Stimulated activated CD4-positive, alpha-beta T cell treated with anti-CD3 and anti-CD28 coated beads, Interleukin-12 subunit alpha, Interleukin-12 subunit beta, amount 100 ng/mL, for 48 hours (primary cell): ENCODE measurements at regions not wholly inside any gene's neighbourhood (a gene's known extent, or its start where the extent isn't known, plus 50 kb on each side); places are given as distances from the start of the nearest gene placed in this dataset.

Source experiments
- DNase-seq, 3 donors: peaks; one replicate each; pipeline ENCODE4 v3.0.0-alpha.2; 2020; ENCODE audit warnings: low read depth in 2 of 3, low spot score in 1 of 3

- DNase-seq: no peak
Observed at GRCh38 chr15:35166730-35167359, 81.8 kb upstream of the NANOGP8 start.

DNA sequence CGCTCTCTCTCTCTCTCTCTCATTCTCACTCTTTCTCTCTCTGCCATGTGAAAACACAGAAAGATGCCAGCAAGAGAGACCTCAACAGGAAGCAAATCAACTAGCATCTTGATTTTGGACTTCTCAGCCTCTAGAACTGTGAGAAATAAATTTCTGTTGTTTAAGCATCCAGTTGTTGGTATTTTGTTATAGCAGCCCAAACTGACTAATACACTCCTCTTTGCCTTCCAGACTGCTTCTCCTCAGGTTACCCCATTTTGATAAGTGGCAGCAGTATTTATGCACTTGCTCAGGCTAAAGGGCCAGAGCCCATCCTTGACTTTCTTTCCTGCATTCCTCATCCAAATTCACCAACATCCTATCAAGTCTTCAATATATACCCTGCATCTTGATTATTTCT lies 76.6 kb upstream of the NANOGP8 start:
- DNase-seq: no peak

DNA sequence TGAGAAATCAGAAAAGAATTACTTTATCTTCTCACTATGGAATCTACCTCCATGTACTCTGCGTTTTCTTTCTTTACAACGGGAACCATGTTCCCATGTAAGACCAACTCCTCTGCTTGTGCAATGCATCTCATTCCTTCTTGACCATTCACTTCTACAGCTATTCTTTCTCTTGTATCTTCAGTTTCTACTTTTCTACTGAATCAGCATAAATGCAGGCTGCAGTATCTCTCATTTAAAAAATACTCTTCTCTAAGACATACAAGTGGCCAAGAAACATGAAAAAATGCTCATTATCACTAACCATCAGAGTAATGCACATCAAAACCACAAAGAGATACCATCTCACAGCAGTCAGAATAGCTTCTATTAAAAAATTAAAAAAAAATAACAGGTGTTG lies 74.1 kb upstream of the NANOGP8 start:
- no peak for DNase-seq

- DNase-seq: no peak
Observed at GRCh38 chr15:35151782-35152181, 66.7 kb upstream of the NANOGP8 start.

- DNase-seq: no peak
Observed at GRCh38 chr15:35151381-35151780, 66.3 kb upstream of the NANOGP8 start.

GRCh38 chr15:35150361-35150760 lies 65.3 kb upstream of the NANOGP8 start:
- no peak for DNase-seq

DNA sequence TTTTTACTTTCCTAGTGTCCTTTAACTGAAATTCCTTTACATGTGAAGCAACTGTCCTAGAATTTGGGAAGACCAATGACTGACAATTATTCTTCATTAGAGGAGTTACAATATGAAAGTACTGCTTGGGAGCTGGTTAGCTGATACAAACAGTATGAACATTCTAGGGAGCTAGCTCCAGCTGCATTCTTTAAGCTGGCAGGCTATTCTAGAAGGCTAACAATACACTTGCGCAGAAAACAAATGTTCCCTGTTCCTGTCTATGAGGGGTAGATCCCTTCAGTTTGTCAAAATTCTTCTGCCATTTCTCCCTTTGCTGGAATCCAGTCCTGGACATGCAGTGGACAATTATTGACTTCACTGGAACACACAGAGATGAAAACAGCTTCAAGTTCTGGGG lies 60.2 kb upstream of the NANOGP8 start:
- no peak for DNase-seq

DNA sequence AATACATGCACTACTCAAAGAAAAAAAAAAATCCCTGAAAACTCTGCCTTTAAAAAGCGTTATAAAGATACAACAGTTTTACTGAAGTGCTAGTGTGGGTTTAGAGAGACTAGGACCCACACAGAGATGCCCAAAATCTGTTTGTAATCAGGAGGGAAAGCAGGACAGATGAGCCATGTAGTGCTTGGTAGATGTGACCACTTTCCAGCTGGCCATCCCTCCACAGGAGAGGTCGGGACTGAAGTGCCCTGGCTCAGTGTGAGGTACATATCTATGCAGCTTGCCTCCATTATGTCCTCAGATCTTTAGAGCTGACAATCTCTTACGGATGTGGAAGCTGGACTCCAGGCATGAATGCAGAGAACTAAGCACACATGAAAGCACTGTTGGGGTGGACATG lies 57.5 kb upstream of the NANOGP8 start:
- DNase-seq: no peak

DNA sequence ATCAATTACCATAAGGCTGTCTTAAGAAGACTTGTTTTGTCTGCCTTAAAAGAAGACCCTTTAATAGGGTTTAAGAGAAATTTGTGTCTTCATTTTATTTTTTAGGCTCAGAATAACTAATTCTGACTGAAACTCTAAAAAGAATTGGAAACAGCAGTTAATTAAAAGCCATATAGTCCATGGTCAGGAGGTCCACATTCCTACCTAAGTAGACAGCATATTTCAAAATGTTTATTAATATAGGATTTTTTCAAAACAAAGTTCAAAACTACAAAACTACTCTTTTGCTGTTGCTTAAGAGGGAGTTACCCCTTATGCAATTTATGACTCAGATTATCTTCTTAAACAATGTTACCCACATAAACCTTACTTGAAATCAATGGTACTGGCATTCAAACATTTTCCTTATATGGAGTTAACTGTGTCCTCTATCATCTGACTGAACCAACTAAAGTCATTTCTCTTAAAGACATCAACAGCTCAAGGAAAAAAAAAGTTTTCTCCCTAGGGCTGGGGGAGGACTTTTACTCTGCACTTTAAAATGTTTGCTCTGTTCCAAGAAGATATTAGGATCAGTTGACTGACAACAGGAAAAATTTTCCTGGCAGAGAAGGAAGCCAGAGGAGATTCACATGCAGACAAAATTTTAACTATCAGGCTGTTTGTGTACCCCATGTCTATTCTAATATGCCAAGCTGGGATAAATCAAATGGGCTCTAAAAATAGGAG lies 56.8 kb upstream of the NANOGP8 start:
- no peak for DNase-seq

DNA sequence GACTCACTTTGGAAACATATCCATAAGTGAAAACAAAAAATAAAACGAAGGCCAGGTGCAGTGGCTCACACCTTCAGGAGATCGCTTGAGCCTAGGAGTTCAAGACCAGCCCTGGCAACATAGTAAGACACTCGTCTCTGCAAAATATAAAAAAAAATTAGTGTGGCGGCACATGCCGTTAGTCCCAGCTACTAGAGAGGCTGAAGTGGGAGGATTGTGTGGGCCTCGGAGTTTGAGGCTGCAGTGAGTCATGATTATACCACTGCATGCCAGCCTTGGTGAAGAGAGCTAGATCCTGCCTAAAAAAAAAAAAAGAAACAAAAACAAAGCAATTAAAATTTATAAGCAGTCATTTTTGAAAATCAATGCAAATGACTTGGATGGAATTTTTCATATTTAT lies 54.7 kb upstream of the NANOGP8 start:
- no peak for DNase-seq

GRCh38 chr15:35137190-35137574 lies 52.1 kb upstream of the NANOGP8 start:
- DNase-seq: no peak

GRCh38 chr15:35136321-35137189 lies 51.5 kb upstream of the NANOGP8 start:
- DNase-seq: no peak
